SU-DHL-6 (cell line): ENCODE measurements at regions not wholly inside any gene's neighbourhood (a gene's known extent, or its start where the extent isn't known, plus 50 kb on each side); places are given as distances from the start of the nearest gene placed in this dataset.

Experiments
- H2AFZ ChIP-seq: fragments of 200-600 bp; sonication (generic); 2 replicates; pipeline ENCODE4 v1.6.1; 2014; ENCODE audit warnings: low read depth, mild to moderate bottlenecking, moderate library complexity, mixed read lengths, antibody characterized with exemption, low read length; ENCODE audit not compliant: severe bottlenecking
- H3F3A ChIP-seq: fragments of 200-600 bp; shearing (Covaris generic); 2 replicates; pipeline ENCODE4 v1.6.0; 2016; ENCODE audit warnings: antibody characterized with exemption, mild to moderate bottlenecking; ENCODE audit not compliant: insufficient read depth
- H3K27ac ChIP-seq: fragments of 200-600 bp; sonication (generic); 2 replicates; pipeline ENCODE4 v1.5.1; 2016; ENCODE audit warnings: low read depth, mild to moderate bottlenecking, low read length, moderate library complexity, mixed read lengths
- H3K27me3 ChIP-seq: fragments of 200-600 bp; sonication (generic), shearing (Covaris generic); 2 replicates; pipeline ENCODE4 v1.6.0; 2014; ENCODE audit warnings: mild to moderate bottlenecking, low read length
- H3K36me3 ChIP-seq: fragments of 200-600 bp; sonication (generic); 2 replicates; pipeline ENCODE4 v1.6.1; 2014; ENCODE audit warnings: mild to moderate bottlenecking, low read length, mixed read lengths
- H3K4me2 ChIP-seq: fragments of 300-600, 200-600 bp; shearing (Covaris generic), sonication (generic); 2 replicates; pipeline ENCODE4 v1.6.0; 2014; ENCODE audit warnings: low read length, low read depth, mild to moderate bottlenecking; ENCODE audit not compliant: poor library complexity, severe bottlenecking
- H3K4me3 ChIP-seq: fragments of 200-600 bp; sonication (generic); 2 replicates; pipeline ENCODE4 v1.5.1; 2014; ENCODE audit warnings: antibody characterized with exemption, low read length, mild to moderate bottlenecking, mixed read lengths; ENCODE audit not compliant: insufficient read depth, poor library complexity, severe bottlenecking
- H3K79me2 ChIP-seq: fragments of 200-600 bp; sonication (generic); 2 replicates; pipeline ENCODE4 v1.6.1; 2014; ENCODE audit warnings: mild to moderate bottlenecking, low read length, moderate library complexity; ENCODE audit not compliant: insufficient read depth
- H3K9ac ChIP-seq: fragments of 200-600 bp; sonication (generic); 2 replicates; pipeline ENCODE4 v1.7.0; 2014; ENCODE audit warnings: mild to moderate bottlenecking, low read length
- H3K9me2 ChIP-seq: fragments of 200-600 bp; sonication (generic); replicated peaks from 2 replicates; pipeline ENCODE4 v1.6.1; 2014; ENCODE audit warnings: low read length; ENCODE audit not compliant: insufficient read depth
- H3K9me3 ChIP-seq: fragments of 200-600 bp; sonication (generic); 2 replicates; pipeline ENCODE4 v1.6.1; 2014; ENCODE audit warnings: low read length, mixed read lengths; ENCODE audit not compliant: insufficient read depth
- H4K20me1 ChIP-seq: fragments of 200-600 bp; sonication (generic); 2 replicates; pipeline ENCODE4 v1.6.1; 2014; ENCODE audit warnings: low read depth, mild to moderate bottlenecking, antibody characterized with exemption, low read length, moderate library complexity, mixed read lengths
- EZH2phosphoT487 ChIP-seq: fragments of 200-600 bp; sonication (generic), shearing (Covaris generic); conservative IDR thresholded peaks from 2 replicates; pipeline ENCODE4 v1.6.1; 2018; ENCODE audit warnings: mild to moderate bottlenecking, antibody characterized with exemption, low read length, moderate library complexity, mixed read lengths
- TF ChIP-seq, protein P1 (sequence below): fragments of 200-600 bp; sonication (generic); IDR thresholded peaks from one replicate; pipeline ENCODE4 v1.5.1; 2017; ENCODE audit warnings: antibody characterized with exemption, mild to moderate bottlenecking, low read length, moderate library complexity; ENCODE audit not compliant: insufficient read depth, poor library complexity, severe bottlenecking

- no peak overlapping the region for H3K9ac ChIP-seq
- no peak overlapping the region for H2AFZ ChIP-seq
- H3F3A ChIP-seq: no peaks in the 10 kb centered on the region
- no peak for TF ChIP-seq EZH2phosphoT487
- TF ChIP-seq, protein P1, sequence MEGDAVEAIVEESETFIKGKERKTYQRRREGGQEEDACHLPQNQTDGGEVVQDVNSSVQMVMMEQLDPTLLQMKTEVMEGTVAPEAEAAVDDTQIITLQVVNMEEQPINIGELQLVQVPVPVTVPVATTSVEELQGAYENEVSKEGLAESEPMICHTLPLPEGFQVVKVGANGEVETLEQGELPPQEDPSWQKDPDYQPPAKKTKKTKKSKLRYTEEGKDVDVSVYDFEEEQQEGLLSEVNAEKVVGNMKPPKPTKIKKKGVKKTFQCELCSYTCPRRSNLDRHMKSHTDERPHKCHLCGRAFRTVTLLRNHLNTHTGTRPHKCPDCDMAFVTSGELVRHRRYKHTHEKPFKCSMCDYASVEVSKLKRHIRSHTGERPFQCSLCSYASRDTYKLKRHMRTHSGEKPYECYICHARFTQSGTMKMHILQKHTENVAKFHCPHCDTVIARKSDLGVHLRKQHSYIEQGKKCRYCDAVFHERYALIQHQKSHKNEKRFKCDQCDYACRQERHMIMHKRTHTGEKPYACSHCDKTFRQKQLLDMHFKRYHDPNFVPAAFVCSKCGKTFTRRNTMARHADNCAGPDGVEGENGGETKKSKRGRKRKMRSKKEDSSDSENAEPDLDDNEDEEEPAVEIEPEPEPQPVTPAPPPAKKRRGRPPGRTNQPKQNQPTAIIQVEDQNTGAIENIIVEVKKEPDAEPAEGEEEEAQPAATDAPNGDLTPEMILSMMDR: no peak
- no peaks in the 10 kb centered on the region for H3K27me3 ChIP-seq
- H3K36me3 ChIP-seq: no peaks in the 10 kb centered on the region
- no peak overlapping the region for H3K4me3 ChIP-seq
- no peak overlapping the region for H3K27ac ChIP-seq
- no peaks in the 10 kb centered on the region for H3K9me2 ChIP-seq
- H3K4me2 ChIP-seq: no peak overlapping the region
- no peaks in the 10 kb centered on the region for H3K9me3 ChIP-seq
- no peaks in the 10 kb centered on the region for H3K79me2 ChIP-seq
- no peaks in the 10 kb centered on the region for H4K20me1 ChIP-seq
These were observed 207.6 kb upstream of the STAC start for GRCh38 chr3:36172699-36173098.

DNA sequence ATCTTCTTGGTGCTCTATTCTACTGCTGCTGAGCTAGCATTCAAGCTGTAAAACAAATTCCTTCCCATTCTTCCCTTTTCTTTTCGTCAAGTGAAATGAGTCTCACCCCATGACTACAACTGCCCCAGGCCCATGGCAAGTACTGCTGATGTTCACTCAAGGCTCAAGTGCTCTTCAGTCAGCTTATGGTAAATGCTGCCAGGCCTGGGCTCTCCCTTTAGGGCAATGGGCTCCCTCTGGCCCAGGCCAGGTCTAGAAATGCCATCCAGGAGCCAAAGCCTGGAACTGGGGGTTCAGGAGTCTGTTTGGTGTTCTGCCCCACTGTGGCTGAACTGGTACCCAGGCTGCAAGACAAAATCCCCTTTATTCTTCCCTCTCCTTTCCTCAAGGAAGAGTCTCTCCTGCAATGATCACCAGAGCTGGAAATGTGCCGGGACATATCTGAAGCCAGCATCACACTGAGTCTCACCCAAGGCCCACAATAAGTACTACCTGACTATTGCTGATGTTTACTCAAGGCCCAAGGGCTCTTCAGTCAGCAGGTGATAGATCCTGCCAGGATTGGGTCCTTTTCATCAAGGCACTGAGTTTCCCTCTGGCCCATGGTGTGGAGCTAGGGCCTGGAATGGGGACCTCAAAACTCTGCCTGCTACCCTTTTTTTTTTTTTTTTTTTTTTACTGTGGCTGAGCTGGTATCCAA, 205.0 kb upstream of the STAC start:
- Histone ChIP-seq H3K9me2 (no peaks in the 10 kb centered on the region), H4K20me1 (no peaks in the 10 kb centered on the region), H3K27ac (no peak overlapping the region), H3K27me3 (no peaks in the 10 kb centered on the region), H3F3A (no peaks in the 10 kb centered on the region), H3K79me2 (no peaks in the 10 kb centered on the region), H3K9ac (no peak overlapping the region), H3K4me3 (no peak overlapping the region), H3K4me2 (no peak overlapping the region), H3K36me3 (no peaks in the 10 kb centered on the region), H3K9me3 (no peaks in the 10 kb centered on the region), H2AFZ (no peak overlapping the region)
- TF ChIP-seq, protein P1: no peak
- TF ChIP-seq EZH2phosphoT487: no peak

GRCh38 chr3:36175916-36176461, 204.3 kb upstream of the STAC start:
- Histone ChIP-seq H3K9me3 (no peaks in the 10 kb centered on the region), H3K79me2 (no peaks in the 10 kb centered on the region), H3F3A (no peaks in the 10 kb centered on the region), H3K36me3 (no peaks in the 10 kb centered on the region), H3K4me3 (no peak overlapping the region), H3K27me3 (no peaks in the 10 kb centered on the region), H3K27ac (no peak overlapping the region), H4K20me1 (no peaks in the 10 kb centered on the region), H3K9me2 (no peaks in the 10 kb centered on the region), H3K9ac (no peak overlapping the region), H3K4me2 (no peak overlapping the region), H2AFZ (no peak overlapping the region)
- TF ChIP-seq, protein P1: no peak
- TF ChIP-seq EZH2phosphoT487: no peak
